Mammary epithelial cell (primary cell): ENCODE measurements at regions not wholly inside any gene's neighbourhood (a gene's known extent, or its start where the extent isn't known, plus 50 kb on each side); places are given as distances from the start of the nearest gene placed in this dataset.

Source experiments
- EZH2 ChIP-seq: IDR thresholded peaks from 2 replicates; pipeline ENCODE4 v1.6.1; 2012; ENCODE audit warnings: low read length, inconsistent platforms, borderline replicate concordance
- TF ChIP-seq, protein P1 (sequence below), 2 donors: IDR thresholded peaks in 1 of 2; conservative IDR thresholded peaks in 1 of 2; 2 replicates each; pipeline ENCODE4 v1.5.1; 2011 to 2012; ENCODE audit warnings: inconsistent platforms in 2 of 2, low read length in 2 of 2, mild to moderate bottlenecking in 2 of 2, control low read depth in 1 of 2, low read depth in 1 of 2; ENCODE audit not compliant: insufficient read depth in 1 of 2; ENCODE audit errors: extremely low read depth in 1 of 2

DNA sequence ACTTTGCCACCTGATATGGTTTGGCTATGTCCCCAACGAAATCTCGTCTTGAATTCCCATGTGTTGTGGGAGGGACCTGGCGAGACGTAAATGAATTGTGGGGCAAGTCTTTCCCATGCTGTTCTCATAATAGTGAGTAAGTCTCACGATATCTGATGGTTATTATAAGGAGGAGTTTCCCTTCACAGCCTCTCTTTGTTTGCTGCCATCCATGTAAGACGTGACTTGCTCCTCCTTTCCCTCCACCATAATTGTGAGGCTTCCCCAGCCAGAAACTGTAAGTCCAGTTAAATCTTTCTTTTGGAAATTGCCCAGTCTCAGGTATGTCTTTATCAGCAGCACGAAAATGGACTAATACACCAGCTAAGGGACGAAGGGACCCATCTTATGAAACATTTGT is 1303.3 kb downstream of the SUCLG1 start:
- TF ChIP-seq, protein P1, sequence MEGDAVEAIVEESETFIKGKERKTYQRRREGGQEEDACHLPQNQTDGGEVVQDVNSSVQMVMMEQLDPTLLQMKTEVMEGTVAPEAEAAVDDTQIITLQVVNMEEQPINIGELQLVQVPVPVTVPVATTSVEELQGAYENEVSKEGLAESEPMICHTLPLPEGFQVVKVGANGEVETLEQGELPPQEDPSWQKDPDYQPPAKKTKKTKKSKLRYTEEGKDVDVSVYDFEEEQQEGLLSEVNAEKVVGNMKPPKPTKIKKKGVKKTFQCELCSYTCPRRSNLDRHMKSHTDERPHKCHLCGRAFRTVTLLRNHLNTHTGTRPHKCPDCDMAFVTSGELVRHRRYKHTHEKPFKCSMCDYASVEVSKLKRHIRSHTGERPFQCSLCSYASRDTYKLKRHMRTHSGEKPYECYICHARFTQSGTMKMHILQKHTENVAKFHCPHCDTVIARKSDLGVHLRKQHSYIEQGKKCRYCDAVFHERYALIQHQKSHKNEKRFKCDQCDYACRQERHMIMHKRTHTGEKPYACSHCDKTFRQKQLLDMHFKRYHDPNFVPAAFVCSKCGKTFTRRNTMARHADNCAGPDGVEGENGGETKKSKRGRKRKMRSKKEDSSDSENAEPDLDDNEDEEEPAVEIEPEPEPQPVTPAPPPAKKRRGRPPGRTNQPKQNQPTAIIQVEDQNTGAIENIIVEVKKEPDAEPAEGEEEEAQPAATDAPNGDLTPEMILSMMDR (conservative IDR thresholded peaks at IDR 0.05 in 1 of 2, IDR thresholded peaks at IDR 0.05 in 1 of 2; ENCODE audit: extremely low read depth in 1 of 2, insufficient read depth in 1 of 2, low read depth in 1 of 2, low read length in 2 of 2), result no peak
- TF ChIP-seq EZH2, result no peak
